Skin of body (tissue), 1 donor: ENCODE measurements at regions not wholly inside any gene's neighbourhood (a gene's known extent, or its start where the extent isn't known, plus 50 kb on each side); places are given as distances from the start of the nearest gene placed in this dataset.

Experiments used
- DNase-seq: peaks from one replicate; lab custom pipeline; 2025; lab: John Stamatoyannopoulos, UW

- no peak for DNase-seq
These were observed 216.3 kb downstream of the CETN3 start for GRCh38 chr5:90193185-90193822.

GRCh38 chr5:90191352-90192045 is 218.1 kb downstream of the CETN3 start:
- DNase-seq = no peak

GRCh38 chr5:90185897-90186468 is 223.6 kb downstream of the CETN3 start:
- DNase-seq = no peak

GRCh38 chr5:90184764-90185163 is 224.8 kb downstream of the CETN3 start:
- DNase-seq = no peak

- DNase-seq = no peak
These were observed 226.8 kb downstream of the CETN3 start for GRCh38 chr5:90182726-90183125.

GRCh38 chr5:90174236-90174635 is 235.3 kb downstream of the CETN3 start:
- no peak for DNase-seq

- no peak for DNase-seq
These were observed 236.1 kb downstream of the CETN3 start for GRCh38 chr5:90173299-90174030.

GRCh38 chr5:90171466-90171865 is 238.1 kb downstream of the CETN3 start:
- no peak for DNase-seq

GRCh38 chr5:90170261-90170660 is 239.3 kb downstream of the CETN3 start:
- DNase-seq = peak; percentile 48

GRCh38 chr5:90169078-90169477 is 240.5 kb downstream of the CETN3 start:
- no peak for DNase-seq

GRCh38 chr5:90168399-90168798 is 241.2 kb downstream of the CETN3 start:
- no peak for DNase-seq

- no peak for DNase-seq
These were observed 242.7 kb downstream of the CETN3 start for GRCh38 chr5:90166816-90167215.

GRCh38 chr5:90162324-90162723 is 247.2 kb downstream of the CETN3 start:
- DNase-seq = no peak

- DNase-seq = no peak
These were observed 248.1 kb downstream of the CETN3 start for GRCh38 chr5:90161414-90161813.

- no peak for DNase-seq
These were observed 251.4 kb downstream of the CETN3 start for GRCh38 chr5:90158131-90158530.

GRCh38 chr5:90153031-90153430 is 256.5 kb downstream of the CETN3 start:
- no peak for DNase-seq

GRCh38 chr5:90144625-90145327 is 264.8 kb downstream of the CETN3 start:
- DNase-seq = no peak

- DNase-seq = no peak
These were observed 267.0 kb downstream of the CETN3 start for GRCh38 chr5:90142541-90142940.

- no peak for DNase-seq
These were observed 267.6 kb downstream of the CETN3 start for GRCh38 chr5:90141984-90142383.

GRCh38 chr5:90136952-90137528 is 272.5 kb downstream of the CETN3 start:
- no peak for DNase-seq

GRCh38 chr5:90135779-90136378 is 273.7 kb downstream of the CETN3 start:
- DNase-seq = no peak
